Amniotic epithelial cell (primary cell): ENCODE measurements at regions not wholly inside any gene's neighbourhood (a gene's known extent, or its start where the extent isn't known, plus 50 kb on each side); places are given as distances from the start of the nearest gene placed in this dataset.

Experiments
- DNase-seq: peaks from one replicate; pipeline ENCODE4 v3.0.0-alpha.2; 2010; ENCODE audit warnings: low read depth

DNA sequence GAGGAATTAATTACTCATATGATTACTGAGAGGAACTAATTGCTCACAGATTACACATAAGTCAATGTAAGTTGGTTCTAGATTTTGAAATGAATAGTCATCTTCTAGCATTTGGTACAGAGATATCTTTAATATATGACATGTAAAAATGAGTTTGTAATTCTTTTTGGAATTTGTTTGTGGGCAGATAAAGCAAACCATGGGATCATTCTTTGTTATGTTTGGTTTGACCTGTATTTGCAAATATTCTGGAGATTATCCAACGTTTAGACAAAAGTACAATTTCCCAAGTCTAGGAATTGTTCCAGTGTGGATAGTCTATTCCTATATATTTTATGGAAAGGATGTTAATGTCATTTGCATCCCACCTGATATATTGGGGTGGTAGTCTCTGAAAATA lies 309.6 kb upstream of the EDNRB start:
- no peak for DNase-seq

DNA sequence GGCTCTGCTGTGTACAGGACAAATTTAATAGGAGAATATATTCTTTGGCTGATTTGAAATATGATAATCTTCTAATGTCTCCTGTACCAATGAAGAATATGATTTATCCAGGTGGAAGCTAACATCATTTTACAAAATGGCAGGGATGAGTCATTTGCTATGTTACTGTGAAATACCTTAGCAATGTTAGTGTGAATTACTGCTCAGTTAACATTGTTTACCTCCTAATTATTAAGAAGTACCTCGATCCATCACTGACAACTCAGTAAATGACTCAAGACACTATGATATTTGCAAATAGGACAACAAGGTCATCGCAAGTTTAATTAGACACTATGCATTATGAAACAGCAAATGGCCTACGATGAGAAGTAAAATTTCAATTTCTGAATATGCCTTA lies 309.1 kb upstream of the EDNRB start:
- no peak for DNase-seq

DNA sequence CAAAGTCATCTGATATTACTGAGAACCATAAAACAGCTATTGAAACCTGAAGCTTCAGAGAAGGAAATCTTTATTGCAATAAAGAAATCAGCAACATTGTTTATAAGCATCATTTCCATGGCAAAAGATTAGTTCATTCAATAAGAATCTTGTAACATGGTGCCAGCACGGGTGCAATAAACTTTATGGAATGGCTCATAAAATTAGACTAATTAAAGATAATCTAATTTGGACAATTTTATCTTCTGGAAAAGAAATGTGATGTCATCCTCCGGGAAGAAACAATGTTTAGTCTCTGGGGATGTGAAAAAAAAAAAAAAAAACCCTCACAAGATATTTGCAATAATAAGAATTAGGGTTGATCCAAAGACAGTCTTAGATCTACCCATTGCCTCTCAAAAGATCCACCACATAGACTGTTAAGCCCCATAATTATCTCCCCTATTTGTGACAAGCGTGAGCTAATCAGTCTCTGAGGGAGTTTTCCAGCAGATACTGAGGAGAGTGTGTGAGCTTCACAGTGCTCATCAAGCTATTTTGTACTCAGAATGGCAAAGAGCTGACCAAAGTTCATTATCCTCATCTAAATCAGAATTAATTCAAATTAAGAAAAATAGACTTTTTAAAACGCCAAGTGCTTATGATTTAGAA lies 297.0 kb upstream of the EDNRB start:
- DNase-seq, result no peak

DNA sequence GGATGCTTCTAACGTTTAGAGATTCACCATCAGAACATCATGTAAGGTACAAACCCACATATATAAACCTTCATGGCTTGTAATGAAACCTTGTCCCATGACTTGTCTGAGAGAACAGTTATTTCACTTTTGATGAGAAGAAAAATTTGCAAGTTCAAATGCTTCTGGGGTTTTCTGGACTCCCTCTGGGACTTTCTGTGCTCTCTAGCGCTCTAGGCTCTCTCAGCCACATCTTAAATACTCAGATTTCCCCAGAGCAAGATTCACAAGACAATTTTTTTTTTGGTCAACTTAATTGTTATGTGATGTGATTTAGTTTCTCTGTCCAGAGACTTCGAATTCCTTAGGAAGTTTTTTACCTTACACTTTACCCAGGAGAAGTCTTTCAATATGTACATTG lies 282.8 kb upstream of the EDNRB start:
- DNase-seq, result no peak

DNA sequence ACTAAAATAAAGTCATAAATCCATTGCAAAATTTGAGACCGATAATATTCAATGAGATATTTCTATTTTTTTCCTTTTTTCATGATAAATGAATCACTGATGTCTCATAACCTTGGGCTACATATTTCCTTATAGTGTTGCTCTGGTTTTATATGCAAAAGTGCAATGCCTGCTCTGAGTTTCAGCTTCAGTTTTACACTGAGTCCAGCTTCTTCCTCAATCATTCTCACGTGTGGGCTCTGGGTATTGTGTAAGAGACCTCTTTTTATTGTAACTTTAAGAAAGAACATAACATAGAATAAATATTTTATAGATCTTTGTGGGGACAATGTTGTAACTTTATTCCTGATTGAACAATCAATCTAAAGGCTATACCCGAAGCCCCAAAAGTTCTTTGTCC lies 280.2 kb upstream of the EDNRB start:
- no peak for DNase-seq

DNA sequence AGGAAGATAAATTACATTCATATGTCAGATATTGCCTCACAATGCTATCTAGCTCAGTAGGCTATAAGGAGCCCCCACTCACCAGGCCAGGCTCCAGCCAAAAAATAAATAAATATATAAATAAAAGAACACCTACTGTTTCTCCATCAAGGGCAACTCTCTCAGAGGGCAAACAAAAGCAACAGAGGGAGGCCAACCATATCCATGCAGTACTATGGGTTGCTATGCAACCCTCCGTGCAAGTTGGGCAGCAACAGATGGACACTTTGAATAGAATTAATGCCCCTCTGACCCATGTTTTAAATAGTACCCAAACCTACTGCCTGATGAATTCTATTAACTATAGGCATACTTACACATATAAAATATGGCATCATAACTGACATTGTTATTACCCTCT lies 279.8 kb upstream of the EDNRB start:
- DNase-seq, result no peak

DNA sequence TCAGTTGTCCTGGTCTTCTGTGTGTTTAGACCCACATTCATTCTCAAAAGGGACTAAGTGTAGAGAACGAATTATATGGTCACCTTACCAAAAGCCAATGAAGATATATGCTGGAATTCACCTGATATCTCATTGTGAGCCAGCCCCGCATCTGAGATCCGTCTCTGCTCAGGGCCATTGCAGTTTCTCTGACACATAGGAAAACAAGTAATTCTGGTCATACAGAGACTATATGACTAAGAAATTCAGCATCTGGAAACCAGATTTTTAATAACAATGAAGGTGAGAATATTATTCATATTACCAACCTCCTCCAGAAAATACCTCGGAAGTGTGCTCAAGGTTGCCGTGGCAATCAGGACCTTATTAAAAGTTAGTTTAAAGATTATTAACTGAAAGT lies 278.6 kb upstream of the EDNRB start:
- DNase-seq, result no peak

DNA sequence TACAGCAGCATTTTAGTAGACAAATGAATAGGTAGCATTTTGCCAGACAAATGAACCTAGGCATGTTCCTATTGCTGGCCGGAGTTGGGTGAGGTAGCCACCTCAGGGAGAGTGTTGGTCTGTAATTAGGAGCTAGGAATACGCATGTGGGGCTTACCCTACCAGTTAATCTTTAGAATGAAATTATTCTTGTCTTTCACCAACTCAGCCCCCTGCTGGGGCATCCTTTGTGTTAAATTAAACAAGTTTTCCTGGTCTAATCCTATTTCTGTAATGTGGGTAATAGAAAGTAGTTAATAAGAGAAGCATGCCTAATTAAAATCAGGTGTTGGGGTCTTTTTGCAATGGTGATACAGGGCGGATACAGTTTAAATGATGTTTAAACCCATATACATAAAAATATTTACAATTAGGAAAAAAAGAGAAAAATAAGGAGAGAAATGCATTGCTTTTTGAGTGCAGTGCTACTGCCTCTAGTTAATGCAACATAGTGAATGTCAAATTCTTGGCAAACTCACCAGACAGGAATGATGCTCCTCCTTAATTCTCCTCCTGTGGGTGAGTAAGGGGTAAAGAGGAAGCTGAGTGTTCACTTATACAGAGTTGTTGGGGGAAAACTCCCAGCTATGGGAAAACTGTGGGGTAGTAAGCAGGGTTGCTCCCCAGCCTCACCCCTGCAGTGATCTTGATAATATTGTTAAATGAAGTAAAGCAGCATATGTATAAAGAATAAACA lies 276.4 kb upstream of the EDNRB start:
- no peak for DNase-seq

DNA sequence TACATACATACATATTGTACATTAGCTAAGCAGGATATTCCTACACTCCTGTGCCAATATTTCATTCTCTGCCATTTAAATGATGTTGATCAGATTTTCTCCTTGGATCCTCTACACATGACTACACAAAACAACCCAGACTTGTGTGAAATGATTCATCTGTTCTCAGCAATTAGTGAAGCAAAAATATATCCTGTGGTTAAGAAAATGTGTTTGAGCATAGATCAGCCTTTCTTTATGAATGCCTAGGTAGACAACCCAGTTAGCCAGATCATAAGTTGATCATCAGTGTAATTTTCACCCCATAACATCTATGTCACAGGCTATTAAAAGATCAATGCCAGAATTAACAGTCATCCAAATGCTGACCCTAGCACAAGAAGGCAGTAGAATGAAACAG lies 275.2 kb upstream of the EDNRB start:
- DNase-seq, result no peak

DNA sequence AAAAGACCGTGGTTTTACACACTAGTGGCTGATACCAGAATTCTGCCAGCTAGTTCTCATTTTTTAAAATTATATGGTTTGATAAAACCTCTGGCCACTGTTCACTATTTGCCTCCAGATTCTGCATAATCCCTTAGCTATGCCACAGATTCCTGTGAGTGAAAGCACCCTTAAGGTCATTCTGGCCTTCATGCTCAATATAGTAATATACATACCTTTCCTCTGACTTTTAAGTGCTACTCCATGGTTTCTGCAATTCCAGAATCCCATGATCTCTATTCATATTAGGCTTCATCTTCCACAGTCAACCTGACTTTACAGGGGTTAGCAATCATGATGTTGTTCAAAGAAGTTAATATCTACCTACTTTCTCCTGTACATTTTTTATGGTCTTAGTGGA lies 274.1 kb upstream of the EDNRB start:
- no peak for DNase-seq

DNA sequence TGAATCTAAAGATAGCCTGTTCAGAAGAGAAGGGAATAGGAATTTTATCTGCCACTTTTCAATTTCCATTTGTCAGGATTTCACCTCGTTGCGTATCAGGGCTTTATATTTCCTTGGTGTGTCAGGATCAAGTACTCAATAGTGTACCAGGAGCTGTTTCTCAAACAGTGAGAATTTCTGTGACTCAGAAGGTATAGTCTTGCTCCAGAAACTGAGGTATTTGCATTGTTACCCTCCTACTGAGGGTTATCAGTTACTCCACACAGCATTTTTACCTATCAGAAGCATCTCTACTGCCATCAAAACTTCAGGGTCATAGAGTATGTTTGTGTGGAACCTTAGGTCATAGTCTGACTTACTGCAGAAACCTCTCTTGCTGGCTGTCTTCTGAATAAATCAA lies 271.7 kb upstream of the EDNRB start:
- no peak for DNase-seq

DNA sequence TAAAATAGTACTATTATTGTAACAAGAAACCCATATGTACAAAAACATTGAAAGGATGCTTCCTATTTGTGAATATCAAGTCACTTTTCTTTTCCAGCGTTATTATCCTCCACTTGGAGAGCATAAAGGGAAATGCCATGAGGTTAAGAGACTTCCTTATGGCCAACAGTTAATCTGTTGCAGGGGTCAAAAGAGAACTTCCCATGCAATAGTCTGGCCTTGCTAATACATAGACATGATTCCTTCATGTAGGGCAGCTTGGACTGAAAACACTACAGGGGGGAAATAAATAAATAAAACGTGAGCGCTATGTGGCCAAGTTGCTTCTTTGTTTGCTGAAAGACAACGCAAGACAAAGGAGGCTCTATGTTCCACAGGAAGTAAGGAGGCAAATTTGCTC lies 269.1 kb upstream of the EDNRB start:
- no peak for DNase-seq

DNA sequence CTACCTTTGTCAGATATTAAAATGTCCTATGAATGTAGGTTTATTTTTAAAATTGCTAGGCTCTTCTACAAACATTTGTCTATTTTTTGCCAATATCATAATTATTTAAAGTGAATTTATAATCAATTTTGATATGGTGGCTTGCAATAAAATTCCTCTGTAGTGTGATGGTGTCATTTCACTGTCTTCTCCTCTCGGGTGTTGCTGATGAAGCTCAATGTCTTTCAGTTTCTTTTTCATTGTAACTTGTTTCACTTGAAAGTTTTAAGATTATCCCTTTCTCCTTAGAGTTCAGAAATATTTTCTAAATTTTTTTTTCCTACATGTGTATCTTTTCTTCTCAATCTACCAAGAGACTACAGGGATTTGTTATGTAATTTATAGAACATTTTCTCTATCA lies 267.1 kb upstream of the EDNRB start:
- DNase-seq, result no peak

DNA sequence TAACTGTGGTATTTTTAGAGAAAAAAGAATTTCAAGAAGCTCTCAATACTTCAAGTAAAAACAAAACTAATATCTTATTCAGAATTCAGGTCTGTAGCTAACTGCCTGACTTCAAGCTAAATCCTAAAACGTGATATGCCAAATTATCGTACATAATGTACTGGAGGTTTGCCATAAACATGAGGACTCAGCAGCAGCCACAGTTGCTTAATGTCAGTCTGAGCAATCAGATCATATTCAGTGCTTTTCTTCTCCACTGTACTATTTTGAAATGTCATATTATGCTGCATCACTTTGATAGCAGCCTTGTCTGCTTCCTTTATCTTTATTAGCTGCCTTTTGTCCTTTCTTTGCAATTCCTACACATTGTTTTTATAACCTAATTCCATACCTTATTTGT lies 265.1 kb upstream of the EDNRB start:
- no peak for DNase-seq

DNA sequence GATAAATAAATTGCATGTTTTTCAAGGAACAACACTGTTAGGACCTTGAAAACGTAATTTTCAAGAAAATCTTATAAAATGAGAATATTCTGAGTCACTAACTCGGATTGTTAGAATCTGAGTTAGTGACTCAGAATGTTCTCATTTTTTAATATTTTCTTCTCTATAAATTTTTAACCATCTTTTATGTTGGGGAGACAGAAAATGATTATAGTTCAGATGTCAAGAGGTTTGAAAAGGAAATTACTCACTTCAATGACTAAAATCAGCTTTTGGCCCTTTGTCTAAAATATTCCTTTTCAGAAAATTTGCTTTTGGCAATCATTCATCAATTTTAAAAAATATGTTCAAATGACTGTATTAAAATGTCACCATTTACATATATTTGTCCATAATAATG lies 264.2 kb upstream of the EDNRB start:
- DNase-seq, result no peak

DNA sequence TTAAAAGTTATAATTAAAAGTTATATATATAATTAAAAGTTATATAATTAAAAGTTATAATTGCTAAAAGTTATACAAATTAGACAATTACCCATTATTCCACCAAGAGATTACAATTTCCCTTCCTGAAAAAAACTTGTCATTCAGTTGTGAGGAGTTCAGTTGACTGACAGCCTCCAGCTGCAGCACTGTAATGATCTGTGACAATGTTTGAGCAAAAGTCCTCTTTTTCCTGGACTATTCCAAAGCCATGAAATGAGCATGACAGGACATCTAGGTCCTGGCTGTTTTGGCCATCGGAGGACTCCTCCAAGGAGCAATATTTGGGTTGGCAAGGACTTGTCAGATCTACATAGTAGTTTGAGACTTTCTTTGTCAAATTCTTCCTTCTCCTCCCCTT lies 258.7 kb upstream of the EDNRB start:
- DNase-seq, result no peak

DNA sequence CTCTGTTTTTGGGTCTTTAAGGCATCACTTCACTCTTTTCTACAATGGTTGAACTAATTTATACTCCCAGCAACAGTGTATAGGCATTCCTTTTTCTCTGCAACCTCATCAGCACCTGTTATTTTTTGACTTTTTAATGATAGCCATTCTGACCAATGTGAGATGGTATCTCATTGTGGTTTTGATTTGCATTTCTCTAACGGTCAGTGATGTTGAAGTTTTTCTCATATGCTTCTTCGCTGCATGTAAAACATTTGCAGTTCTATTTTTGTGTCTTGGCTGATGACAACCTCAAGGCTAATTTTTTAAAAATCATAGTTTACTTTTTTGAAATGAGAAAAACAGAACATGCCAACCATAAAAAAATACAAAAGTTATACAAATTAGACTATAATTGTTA lies 258.2 kb upstream of the EDNRB start:
- no peak for DNase-seq

DNA sequence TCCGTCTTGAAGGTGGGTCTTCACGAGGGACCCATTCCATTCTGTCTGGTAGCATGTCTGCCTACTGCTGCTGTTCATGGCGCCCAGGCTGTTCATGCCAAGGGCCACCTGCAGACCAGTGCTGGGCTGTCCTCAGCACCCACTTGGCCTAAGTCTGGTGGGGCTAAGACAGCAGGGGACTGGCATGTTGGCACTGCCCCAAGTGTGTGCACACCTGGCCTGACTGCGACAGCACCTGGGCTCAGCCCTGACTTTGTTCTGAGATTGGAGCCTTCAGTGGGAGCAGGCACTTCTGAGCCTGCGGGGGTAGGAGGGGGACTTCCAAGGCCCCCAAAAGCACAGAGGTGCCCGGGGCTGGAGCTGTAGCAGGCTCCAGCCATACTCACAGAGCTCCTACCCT lies 250.8 kb upstream of the EDNRB start:
- no peak for DNase-seq

DNA sequence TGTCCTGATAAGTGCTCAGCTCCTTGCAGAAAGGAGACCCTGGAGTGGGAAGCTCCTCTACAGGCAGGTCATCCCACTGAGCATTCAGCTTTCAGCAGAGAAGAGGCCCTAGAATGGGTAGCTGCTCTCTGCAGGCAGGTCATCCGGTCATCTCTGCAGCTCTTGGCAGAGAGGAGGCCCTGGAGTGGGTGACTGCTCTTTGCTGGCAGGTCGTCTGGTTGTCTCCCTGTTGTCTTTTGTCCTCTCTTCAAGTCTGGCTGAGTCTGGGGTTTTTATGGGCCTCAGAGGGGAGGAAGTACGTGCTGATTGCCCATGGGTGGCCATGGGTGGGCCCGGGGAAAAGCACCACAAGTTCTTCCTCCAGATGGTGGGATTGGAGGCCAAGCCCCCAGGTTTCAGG lies 250.3 kb upstream of the EDNRB start:
- DNase-seq, result no peak

DNA sequence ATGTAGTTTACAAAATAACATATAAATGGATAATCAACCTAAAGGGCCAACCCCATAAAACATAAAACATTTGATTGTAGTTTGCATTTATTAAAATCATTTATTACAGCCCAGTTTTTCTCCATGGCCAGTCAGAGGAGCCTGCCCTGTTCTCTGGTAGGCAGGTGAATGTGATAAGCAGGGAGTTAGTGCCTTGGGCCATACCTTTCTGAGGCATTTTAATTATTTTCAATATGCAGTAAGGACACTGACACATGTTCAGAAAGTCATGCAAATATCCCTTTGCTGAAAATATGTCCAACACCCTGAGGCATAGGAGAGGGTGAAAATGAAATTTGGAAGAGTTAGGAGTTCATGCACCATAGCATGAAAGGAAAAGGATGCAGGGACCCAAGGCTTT lies 242.6 kb upstream of the EDNRB start:
- no peak for DNase-seq

DNA sequence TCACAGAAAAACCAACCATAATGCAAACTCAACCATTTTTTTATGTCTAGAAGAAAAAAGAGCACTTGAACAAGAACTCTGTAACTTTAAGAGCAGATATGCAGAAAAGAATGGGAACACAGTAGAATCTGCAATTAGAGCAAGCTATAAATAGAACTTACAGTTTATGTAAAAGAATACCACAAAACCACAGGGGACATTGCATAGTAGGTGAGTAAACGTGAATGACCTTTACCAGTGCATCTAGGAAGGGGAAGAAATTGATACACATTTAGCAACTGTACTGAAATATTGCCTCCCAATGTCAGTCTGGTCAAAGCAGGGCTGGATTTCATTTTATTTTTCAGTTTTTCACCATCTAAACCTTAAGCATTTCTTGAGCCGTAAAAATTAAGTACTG lies 242.2 kb upstream of the EDNRB start:
- peak; percentile 56 for DNase-seq

DNA sequence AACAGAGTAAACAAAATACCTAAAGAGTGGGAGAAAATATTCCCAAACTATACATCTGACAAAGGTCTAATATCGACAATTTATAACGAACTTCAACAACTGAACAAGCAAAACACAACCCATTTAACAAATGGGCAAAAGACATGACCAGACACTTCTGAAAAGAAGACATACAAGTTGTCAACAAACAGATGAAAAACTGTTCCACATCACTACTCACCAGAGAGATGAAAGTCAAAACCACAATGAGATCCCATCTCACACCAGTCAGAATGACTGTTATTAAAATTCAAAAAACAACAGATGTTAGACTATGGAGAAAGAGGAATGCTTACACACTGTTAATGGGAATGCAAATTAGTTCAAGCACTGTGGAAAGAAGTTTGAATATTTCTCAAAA lies 233.8 kb upstream of the EDNRB start:
- no peak for DNase-seq

DNA sequence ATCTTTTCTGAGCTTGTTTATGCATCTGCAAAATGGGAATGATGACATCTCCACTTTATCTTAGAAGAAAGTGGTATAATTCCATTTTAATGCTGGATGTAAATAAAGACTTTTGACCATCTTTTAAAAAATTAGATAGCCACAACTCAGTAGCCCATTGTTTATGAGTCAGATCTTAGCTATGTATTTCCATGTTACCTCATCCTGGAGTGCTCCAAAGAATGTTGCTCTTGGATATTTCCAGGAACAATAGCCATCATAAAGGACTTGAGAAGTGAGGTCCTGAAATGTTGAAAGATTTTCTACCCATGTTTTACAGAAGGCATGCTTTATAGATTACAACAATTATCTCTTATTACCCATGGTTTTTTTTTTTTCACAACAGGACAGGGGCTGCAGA lies 229.3 kb upstream of the EDNRB start:
- DNase-seq, result peak; percentile 57

DNA sequence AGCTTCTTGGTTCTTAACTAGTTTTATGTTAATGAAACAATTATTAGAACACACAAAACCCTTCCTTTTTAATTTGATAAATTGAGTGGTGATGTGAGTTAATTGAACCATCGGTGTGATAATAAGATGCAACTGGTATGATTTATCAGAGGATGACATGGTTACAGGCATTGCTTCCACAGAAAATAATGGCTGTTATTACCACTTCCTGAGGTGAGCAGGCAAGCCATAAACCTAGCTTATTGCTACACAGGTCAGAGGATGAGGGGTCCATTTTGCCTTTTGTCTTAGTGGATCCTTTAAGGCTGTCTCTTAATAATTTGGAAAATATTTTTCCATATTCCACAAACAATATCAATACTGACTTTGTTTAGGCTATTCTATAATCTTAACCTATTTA lies 226.6 kb upstream of the EDNRB start:
- DNase-seq, result no peak
